ENCODE measurements at regions not wholly inside any gene's neighbourhood (a gene's known extent, or its start where the extent isn't known, plus 50 kb on each side); places are given as distances from the start of the nearest gene placed in this dataset.

DNA sequence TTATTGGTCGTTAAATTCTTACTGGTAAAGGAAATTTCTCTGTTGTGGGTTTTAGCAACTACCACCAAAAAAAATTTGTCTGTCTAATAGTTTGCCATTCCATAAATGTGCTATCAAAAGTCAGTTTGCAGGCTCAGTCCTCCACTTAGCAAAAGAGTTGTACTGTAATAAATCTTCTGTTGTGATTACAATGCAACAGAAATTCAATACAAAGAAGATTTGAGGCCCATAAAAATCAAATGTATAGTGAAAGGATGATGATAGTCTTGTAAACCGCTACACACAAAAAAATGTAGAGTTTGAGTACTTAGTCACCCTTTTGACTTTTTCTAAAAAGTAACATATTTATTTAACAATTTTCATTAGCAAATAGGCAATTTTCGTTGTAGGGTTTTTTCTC is 251.7 kb downstream of the VGLL3 start:
- TF ChIP-seq, protein P1, sequence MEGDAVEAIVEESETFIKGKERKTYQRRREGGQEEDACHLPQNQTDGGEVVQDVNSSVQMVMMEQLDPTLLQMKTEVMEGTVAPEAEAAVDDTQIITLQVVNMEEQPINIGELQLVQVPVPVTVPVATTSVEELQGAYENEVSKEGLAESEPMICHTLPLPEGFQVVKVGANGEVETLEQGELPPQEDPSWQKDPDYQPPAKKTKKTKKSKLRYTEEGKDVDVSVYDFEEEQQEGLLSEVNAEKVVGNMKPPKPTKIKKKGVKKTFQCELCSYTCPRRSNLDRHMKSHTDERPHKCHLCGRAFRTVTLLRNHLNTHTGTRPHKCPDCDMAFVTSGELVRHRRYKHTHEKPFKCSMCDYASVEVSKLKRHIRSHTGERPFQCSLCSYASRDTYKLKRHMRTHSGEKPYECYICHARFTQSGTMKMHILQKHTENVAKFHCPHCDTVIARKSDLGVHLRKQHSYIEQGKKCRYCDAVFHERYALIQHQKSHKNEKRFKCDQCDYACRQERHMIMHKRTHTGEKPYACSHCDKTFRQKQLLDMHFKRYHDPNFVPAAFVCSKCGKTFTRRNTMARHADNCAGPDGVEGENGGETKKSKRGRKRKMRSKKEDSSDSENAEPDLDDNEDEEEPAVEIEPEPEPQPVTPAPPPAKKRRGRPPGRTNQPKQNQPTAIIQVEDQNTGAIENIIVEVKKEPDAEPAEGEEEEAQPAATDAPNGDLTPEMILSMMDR (IDR thresholded peaks at IDR 0.05), result no peak
- no peak for TF ChIP-seq POLR2AphosphoS5 (IDR thresholded peaks at IDR 0.05)

All from transverse colon (tissue), 4 donors.